Ishikawa (cell line): ENCODE measurements at regions not wholly inside any gene's neighbourhood (a gene's known extent, or its start where the extent isn't known, plus 50 kb on each side); places are given as distances from the start of the nearest gene placed in this dataset.

Source experiments
- CREB1 ChIP-seq: IDR thresholded peaks from 2 replicates; pipeline ENCODE4 v1.6.1; 2012; ENCODE audit warnings: low read depth
- RAD21 ChIP-seq: IDR thresholded peaks from 2 replicates; pipeline ENCODE4 v1.6.1; 2012; ENCODE audit warnings: low read depth
- REST ChIP-seq: IDR thresholded peaks from 2 replicates; pipeline ENCODE4 v1.6.1; 2012; ENCODE audit warnings: low read depth, mild to moderate bottlenecking
- TAF1 ChIP-seq: IDR thresholded peaks from 2 replicates; pipeline ENCODE4 v1.6.1; 2012; ENCODE audit warnings: low read depth, mild to moderate bottlenecking
- TEAD4 ChIP-seq: IDR thresholded peaks from 2 replicates; pipeline ENCODE4 v1.6.1; 2012
- ZBTB7A ChIP-seq: IDR thresholded peaks from 2 replicates; pipeline ENCODE4 v1.6.1; 2012; ENCODE audit warnings: low read depth

- TF ChIP-seq CREB1 (no peak), REST (no peak), TAF1 (no peak), TEAD4 (no peak), RAD21 (no peak), ZBTB7A (no peak)
Measured at GRCh38 chr1:166340709-166341108, 173.9 kb upstream of the FAM78B start.
